H1 (cell line): ENCODE measurements at regions not wholly inside any gene's neighbourhood (a gene's known extent, or its start where the extent isn't known, plus 50 kb on each side); places are given as distances from the start of the nearest gene placed in this dataset.

ENCODE experiments used
- ATF2 ChIP-seq: IDR thresholded peaks from 2 replicates; pipeline ENCODE4 v1.6.1; 2012; ENCODE audit warnings: low read length, inconsistent platforms
- CBX5 ChIP-seq: fragments of 300-800, 300-1000 bp; sonication (generic); IDR thresholded peaks from 2 replicates; pipeline ENCODE4 v1.7.1; 2016; ENCODE audit warnings: antibody characterized with exemption, low read length, low read depth
- CTCF ChIP-seq, 3 experiments: IDR thresholded peaks; 1 replicate in 2 of 3; 2 replicates in 1 of 3; pipeline versions ENCODE4 v1.5.1 to v1.6.1; 2011; ENCODE audit warnings: low read length in 3 of 3, mild to moderate bottlenecking in 3 of 3, inconsistent platforms in 2 of 3, low read depth in 1 of 3, moderate library complexity in 1 of 3; ENCODE audit not compliant: insufficient read depth in 1 of 3; ENCODE audit errors: control extremely low read depth in 1 of 3
- GTF2F1 ChIP-seq: IDR thresholded peaks from 2 replicates; pipeline ENCODE4 v1.6.1; 2012; ENCODE audit warnings: low read depth, low read length, improper control_type of control experiment, borderline replicate concordance
- SP4 ChIP-seq: IDR thresholded peaks from 2 replicates; pipeline ENCODE4 v1.6.1; 2012; ENCODE audit warnings: low read length, inconsistent platforms
- TAF1 ChIP-seq: IDR thresholded peaks from 2 replicates; pipeline ENCODE4 v1.6.1; 2011; ENCODE audit warnings: mild to moderate bottlenecking, low read depth, low read length

- no peak for TF ChIP-seq SP4
- no peak for TF ChIP-seq ATF2
- TF ChIP-seq TAF1, result no peak
- TF ChIP-seq CTCF (IDR thresholded peaks at IDR 0.05; ENCODE audit: control extremely low read depth in 1 of 3, insufficient read depth in 1 of 3, low read depth in 1 of 3, low read length in 3 of 3), result no peak
- TF ChIP-seq CBX5, result no peak
- TF ChIP-seq GTF2F1, result no peak
These were observed 178.6 kb upstream of the CNTN5 start (continued) for GRCh38 chr11:98842187-98842586.
